ENCODE measurements at regions not wholly inside any gene's neighbourhood (a gene's known extent, or its start where the extent isn't known, plus 50 kb on each side); places are given as distances from the start of the nearest gene placed in this dataset.

DNA sequence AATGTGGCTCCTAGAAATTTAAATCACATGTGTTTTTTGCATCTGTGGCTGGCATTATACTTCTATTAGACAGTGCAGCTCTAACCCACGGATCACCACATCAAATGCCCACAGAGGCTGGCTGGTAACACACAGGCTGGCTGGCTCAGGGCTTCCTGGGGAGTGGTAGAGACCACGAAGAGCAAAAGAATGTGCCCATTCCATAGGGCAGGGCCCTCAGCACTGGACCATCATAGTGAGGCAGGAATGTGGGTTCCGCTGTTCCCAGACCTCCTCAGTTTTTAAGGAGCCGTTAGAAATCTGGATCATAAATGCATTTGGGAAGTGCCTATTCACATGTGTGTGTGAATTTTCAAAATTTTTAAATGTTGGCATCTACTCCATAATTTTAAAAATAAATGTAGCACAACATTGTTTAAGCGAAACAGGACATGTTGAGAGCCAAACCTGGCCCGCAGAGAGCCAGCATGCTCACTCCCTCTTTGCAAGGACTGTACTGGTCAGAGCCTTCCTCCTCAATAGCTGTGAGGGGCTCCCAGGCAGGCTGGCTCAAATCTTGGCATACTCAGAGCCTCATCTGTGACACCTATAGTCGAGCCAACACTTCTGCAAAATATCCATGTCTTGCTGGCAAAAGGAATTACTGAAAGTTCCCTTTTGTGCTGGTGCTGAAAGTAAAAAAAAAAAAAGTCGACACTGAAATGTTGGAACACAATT, 190.5 kb downstream of the FNDC1 start:
- no peaks in the 10 kb centered on the region for H3K4me1 Mint-ChIP-seq
- CTCF ChIA-PET: no interaction called here
- ATAC-seq: no peak
- no peak for DNase-seq
- no peaks in the 10 kb centered on the region for H3K9me3 Mint-ChIP-seq (ENCODE audit: low read depth)
- H3K27me3 Mint-ChIP-seq: peaks cover 8% of the 10 kb centered on the region
- H3K27ac Mint-ChIP-seq: no peak overlapping the region
- no peak overlapping the region for H3K4me3 Mint-ChIP-seq
- no peaks in the 10 kb centered on the region for H3K36me3 Mint-ChIP-seq

DNA sequence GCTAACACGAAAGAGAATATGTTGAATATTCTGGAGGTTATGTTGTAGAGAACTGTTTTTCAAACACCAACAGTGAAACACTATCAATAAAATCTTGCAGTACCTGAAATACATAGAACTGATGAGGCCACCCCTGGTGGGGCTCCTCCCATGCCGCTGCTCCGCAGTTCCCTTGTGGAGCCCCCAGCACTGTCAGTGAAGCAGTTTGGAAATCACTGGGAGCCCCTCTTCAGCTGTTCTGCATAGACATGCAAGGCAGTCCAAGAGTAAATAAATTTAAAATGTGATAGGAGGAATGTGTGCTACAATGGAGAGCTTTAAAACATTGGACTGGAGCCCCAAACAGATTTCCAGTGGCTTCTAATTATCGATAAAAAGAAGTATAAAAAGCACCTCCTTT, 189.4 kb downstream of the FNDC1 start:
- Mint-ChIP-seq H3K9me3 (ENCODE audit: low read depth) (no peaks in the 10 kb centered on the region), H3K27me3 (peaks cover 8% of the 10 kb centered on the region), H3K36me3 (no peaks in the 10 kb centered on the region), H3K4me3 (no peak overlapping the region), H3K4me1 (no peaks in the 10 kb centered on the region), H3K27ac (no peak overlapping the region)
- ATAC-seq (no peak), DNase-seq (no peak)
- CTCF ChIA-PET: no interaction called here

DNA sequence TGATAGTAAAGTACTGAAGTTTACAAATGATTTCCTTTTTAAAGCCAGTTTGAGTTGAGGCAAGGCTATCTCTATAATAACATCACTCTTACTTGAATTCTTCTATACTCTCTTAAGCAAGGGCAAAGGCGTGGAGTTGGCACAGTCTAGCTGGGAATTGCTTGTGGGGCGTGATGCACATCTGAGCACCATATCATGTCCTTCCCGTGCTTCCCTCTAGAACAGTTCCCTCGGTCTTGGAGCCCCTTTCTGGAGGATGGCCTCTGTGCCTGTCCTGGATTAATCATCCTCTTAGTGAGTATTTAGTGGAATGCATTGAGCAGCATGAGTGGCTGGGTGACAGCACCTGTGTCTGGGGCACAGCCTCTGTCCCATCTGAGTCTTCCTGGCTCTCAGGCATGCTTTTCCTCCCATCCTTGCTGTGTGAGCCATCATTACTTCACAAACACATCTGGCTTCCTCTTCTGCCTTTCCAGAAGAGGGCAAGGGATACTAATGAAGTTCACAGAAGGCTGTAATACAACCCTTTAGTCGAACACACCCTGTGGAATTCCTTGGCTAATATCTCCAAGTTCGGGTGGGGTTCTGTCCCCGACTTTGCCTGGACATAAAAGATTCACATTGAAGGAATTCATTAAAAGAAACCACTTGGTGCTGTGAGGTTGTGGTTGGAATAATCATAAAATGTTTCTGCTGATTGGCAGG, 188.2 kb downstream of the FNDC1 start:
- DNase-seq (no peak), ATAC-seq (no peak)
- no peaks in the 10 kb centered on the region for H3K36me3 Mint-ChIP-seq
- peaks cover 5% of the 10 kb centered on the region for H3K27me3 Mint-ChIP-seq
- H3K9me3 Mint-ChIP-seq (ENCODE audit: low read depth): no peaks in the 10 kb centered on the region
- CTCF ChIA-PET: no interaction called here
- H3K4me3 Mint-ChIP-seq: no peak overlapping the region
- no peaks in the 10 kb centered on the region for H3K4me1 Mint-ChIP-seq
- H3K27ac Mint-ChIP-seq: no peak overlapping the region

DNA sequence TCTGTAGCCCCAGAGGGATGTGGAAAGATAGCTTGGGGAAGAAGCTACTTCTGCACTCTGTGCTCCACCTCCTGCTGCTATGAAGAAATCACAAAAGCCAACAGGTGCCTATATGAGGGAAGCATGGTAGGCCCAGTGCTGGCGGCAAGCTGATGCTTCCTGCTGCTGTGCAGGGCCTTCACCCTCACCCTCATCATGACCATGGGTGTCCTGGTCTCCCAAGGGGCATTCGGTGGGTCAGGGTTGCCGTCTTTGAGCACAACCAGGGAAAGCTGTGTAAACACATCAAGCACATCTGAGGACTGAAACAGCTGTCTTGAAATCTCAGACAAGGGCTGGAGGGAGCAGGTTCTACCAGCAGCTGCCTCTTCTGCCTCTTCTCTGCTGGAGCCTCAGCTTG, 184.0 kb downstream of the FNDC1 start:
- Mint-ChIP-seq H3K9me3 (ENCODE audit: low read depth) (no peaks in the 10 kb centered on the region), H3K4me3 (no peak overlapping the region), H3K27me3 (peaks cover 5% of the 10 kb centered on the region), H3K36me3 (no peaks in the 10 kb centered on the region), H3K27ac (no peak overlapping the region), H3K4me1 (no peaks in the 10 kb centered on the region)
- no peak for ATAC-seq
- no peak for DNase-seq
- CTCF ChIA-PET: interaction anchor here (0.6 kb wide), 1 partner anchor 417 kb away, joined by 3 read pairs; no protein-coding TSS in a partner anchor

DNA sequence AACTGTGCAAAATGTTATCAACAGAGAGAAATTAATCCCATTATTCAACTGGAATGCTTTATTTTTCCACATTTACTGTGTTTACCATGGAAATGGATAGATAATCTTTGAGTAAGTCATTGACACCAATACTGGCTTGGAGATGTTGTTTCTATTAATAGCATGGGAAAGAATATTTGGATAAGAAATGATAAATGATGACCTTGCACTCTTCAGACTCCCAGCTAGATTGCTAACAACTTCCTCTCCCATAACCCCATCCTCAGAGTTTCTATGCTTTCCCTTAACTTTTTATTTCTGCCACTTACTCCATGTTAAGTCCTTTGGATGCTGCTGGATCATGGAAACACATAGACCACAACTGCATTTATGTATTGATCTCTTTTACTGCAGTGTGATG, 182.5 kb downstream of the FNDC1 start:
- CTCF ChIA-PET: no interaction called here
- no peaks in the 10 kb centered on the region for H3K4me1 Mint-ChIP-seq
- ATAC-seq (no peak), DNase-seq (no peak)
- H3K36me3 Mint-ChIP-seq: no peaks in the 10 kb centered on the region
- H3K27ac Mint-ChIP-seq: no peak overlapping the region
- peaks cover 5% of the 10 kb centered on the region for H3K27me3 Mint-ChIP-seq
- no peak overlapping the region for H3K4me3 Mint-ChIP-seq
- no peaks in the 10 kb centered on the region for H3K9me3 Mint-ChIP-seq (ENCODE audit: low read depth)

DNA sequence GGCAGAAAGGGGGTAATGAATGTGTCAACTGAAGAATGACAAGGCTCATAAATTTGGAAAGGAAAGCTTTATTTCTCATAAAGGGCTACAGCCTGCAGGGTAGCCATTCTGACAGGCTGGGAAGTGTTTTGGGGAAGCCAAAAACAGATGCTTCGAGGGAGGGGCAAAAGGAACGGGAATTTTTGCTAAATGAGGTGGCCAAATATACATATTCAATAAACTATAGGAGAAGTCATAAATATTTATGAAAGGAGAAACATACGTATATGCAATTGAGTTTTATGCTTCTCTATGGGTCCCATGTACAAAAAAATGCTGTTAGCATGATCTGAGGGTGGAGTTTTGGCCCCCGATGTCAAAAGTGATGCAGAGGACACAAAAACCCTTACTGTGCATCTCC, 180.7 kb downstream of the FNDC1 start:
- Mint-ChIP-seq H3K4me3 (no peak overlapping the region), H3K9me3 (ENCODE audit: low read depth) (no peaks in the 10 kb centered on the region), H3K27me3 (no peaks in the 10 kb centered on the region), H3K4me1 (no peaks in the 10 kb centered on the region), H3K27ac (no peak overlapping the region), H3K36me3 (no peaks in the 10 kb centered on the region)
- DNase-seq (no peak), ATAC-seq (no peak)
- CTCF ChIA-PET: no interaction called here

DNA sequence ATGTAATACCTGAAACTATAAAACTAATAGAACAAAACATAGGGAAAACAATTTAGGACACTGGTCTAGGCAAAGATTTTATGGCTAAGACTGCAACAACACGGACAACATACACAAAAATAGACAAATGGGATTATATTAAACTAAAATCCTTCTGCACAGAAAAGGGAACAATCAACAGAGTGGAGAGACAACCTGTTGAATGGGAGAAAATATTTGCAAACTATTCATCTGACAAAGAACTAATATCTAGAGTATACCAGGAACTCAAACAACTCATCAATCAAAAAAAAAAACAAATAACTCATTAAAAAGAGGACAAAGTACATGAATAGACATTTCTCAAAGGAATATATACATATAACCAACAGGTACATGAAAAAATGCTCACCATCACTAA, 174.5 kb downstream of the FNDC1 start:
- CTCF ChIA-PET: no interaction called here
- H3K9me3 Mint-ChIP-seq (ENCODE audit: low read depth): peaks cover 2% of the 10 kb centered on the region
- ATAC-seq (no peak), DNase-seq (no peak)
- H3K27me3 Mint-ChIP-seq: peaks cover 5% of the 10 kb centered on the region
- H3K27ac Mint-ChIP-seq: no peak overlapping the region
- no peaks in the 10 kb centered on the region for H3K36me3 Mint-ChIP-seq
- no peaks in the 10 kb centered on the region for H3K4me1 Mint-ChIP-seq
- no peak overlapping the region for H3K4me3 Mint-ChIP-seq

DNA sequence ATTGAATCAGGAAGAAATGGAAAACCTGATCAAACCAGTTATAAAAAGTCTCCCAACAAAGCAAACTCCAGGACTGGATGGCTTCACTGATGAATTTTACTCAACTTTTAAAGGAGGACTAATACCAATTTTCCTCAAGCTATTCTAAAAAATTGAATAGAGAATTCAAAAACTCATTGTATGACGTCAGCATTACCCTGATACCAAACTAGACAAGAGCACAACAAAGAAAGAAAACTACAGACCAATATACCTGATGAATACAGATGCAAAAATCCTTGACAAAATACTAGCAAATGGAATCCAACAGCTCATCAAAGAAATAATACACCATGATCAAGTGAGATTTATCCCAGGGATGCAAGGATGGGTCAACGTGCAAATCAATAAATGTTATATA, 172.9 kb downstream of the FNDC1 start:
- H3K27me3 Mint-ChIP-seq: peaks cover 5% of the 10 kb centered on the region
- no peak for ATAC-seq
- no peak for DNase-seq
- no peaks in the 10 kb centered on the region for H3K36me3 Mint-ChIP-seq
- H3K9me3 Mint-ChIP-seq (ENCODE audit: low read depth): peaks cover 2% of the 10 kb centered on the region
- CTCF ChIA-PET: no interaction called here
- H3K4me3 Mint-ChIP-seq: no peak overlapping the region
- H3K27ac Mint-ChIP-seq: no peak overlapping the region
- no peaks in the 10 kb centered on the region for H3K4me1 Mint-ChIP-seq

DNA sequence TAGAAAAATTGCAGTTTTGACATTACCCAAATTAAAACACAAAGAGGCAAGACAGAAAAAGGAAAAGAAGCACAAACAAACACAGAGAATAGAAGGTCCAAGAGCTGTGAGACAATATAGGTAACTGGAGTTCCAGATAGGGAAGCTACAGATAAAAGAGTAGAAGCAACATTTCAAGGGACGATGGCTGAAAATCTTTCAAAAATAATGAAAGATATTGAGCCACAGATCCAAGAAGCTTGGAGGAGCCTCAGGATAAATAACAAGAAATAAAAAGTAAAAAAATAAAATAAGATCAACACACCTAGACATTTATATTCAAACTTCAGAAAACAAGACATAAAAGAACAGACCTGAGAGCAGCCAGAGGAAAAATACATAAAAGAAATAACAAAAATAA, 164.9 kb downstream of the FNDC1 start:
- Mint-ChIP-seq H3K27me3 (no peaks in the 10 kb centered on the region), H3K9me3 (ENCODE audit: low read depth) (peaks cover 4% of the 10 kb centered on the region), H3K36me3 (no peaks in the 10 kb centered on the region), H3K4me1 (no peaks in the 10 kb centered on the region), H3K4me3 (no peak overlapping the region), H3K27ac (no peak overlapping the region)
- DNase-seq: no peak
- no peak for ATAC-seq
- CTCF ChIA-PET: no interaction called here

DNA sequence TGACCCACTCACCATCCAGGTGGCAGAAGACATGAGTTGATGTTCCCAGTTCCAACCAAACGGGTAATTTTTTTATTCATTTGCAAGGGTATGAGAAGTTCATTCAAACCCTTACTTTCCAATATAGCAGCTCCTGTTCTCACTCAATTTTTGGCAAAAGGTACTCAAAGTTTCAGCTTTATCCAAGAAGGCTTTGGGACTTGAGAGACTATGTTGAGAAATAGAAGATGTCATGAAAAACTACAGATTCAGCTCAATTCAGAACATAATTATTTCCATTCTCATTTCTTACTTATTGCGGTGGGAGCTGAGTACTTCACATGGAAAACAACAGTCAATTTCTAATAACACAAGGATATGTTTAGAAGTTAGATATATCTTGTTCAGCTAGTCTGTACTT, 162.3 kb downstream of the FNDC1 start:
- no peaks in the 10 kb centered on the region for H3K4me1 Mint-ChIP-seq
- CTCF ChIA-PET: interaction anchor here (1.2 kb wide), 1 partner anchor 10 kb away, joined by 3 read pairs; no protein-coding TSS in a partner anchor
- H3K9me3 Mint-ChIP-seq (ENCODE audit: low read depth): peaks cover 4% of the 10 kb centered on the region
- no peaks in the 10 kb centered on the region for H3K36me3 Mint-ChIP-seq
- no peak overlapping the region for H3K4me3 Mint-ChIP-seq
- H3K27me3 Mint-ChIP-seq: no peaks in the 10 kb centered on the region
- H3K27ac Mint-ChIP-seq: no peak overlapping the region
- ATAC-seq: no peak
- DNase-seq: no peak

DNA sequence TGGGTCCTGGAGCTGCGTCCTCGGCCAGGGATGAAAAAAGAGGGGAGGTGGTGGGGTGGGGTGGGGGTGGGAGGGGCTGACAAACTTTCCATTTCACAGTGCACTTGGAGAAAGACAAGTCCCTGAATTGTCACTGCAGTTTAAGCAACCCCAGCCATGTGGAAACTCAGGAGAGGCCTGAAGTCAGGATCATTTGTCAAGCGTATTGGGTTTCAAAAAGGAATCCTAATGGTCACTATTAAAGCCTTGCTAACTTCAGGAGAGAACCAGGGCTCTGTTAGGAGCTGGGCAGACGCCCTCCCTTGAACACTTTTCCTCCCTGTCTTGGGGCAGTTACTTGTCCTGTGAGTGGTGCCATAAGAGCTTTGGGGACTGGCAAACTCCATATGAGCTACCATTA, 159.9 kb downstream of the FNDC1 start:
- H3K27ac Mint-ChIP-seq: no peak overlapping the region
- H3K9me3 Mint-ChIP-seq (ENCODE audit: low read depth): peaks cover 4% of the 10 kb centered on the region
- CTCF ChIA-PET: no interaction called here
- no peaks in the 10 kb centered on the region for H3K4me1 Mint-ChIP-seq
- no peaks in the 10 kb centered on the region for H3K36me3 Mint-ChIP-seq
- no peak for ATAC-seq
- DNase-seq: no peak
- H3K4me3 Mint-ChIP-seq: no peak overlapping the region
- H3K27me3 Mint-ChIP-seq: peaks cover 3% of the 10 kb centered on the region

DNA sequence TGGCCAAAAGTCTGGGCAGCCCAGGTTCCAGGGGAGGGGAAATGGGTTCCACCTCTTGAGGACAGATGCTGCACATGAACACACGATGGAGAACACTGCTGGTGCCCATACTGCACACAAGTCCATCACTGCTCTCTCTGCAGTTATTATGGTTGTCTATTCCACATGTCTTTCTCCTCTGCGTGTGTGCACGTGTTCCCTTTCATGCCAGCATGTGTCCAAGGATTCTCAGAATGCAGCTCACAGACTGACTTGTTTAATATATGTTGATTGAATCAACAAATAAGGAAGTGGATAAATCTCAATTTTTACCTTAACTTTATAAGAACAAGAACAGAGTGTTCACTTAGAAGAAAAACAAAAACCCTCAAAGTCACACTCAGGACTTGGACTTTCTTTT, 158.9 kb downstream of the FNDC1 start:
- ATAC-seq (no peak), DNase-seq (no peak)
- no peak overlapping the region for H3K27ac Mint-ChIP-seq
- H3K27me3 Mint-ChIP-seq: peaks cover 3% of the 10 kb centered on the region
- no peaks in the 10 kb centered on the region for H3K36me3 Mint-ChIP-seq
- no peaks in the 10 kb centered on the region for H3K4me1 Mint-ChIP-seq
- CTCF ChIA-PET: no interaction called here
- H3K4me3 Mint-ChIP-seq: no peak overlapping the region
- H3K9me3 Mint-ChIP-seq (ENCODE audit: low read depth): no peaks in the 10 kb centered on the region

DNA sequence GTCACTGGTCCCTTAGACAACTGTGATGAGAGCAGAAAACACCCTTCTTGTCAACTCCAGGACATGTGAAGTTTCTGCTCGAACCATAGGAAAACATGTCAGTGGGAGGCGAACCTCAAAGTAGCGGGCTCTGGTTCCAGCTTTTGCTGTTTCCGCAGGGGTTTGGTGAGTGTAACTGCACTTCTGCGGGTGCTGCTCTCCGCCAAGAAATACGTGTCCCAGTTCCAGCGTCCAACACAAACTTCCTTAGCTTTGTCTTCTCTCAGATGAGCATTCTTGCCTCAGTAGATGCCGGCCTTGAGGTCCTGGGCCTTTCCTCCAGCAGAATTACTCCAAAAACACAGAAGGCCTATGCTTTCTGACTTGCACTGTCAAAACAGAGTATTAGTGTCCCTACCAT, 156.3 kb downstream of the FNDC1 start:
- Mint-ChIP-seq H3K4me1 (no peaks in the 10 kb centered on the region), H3K4me3 (no peak overlapping the region), H3K36me3 (no peaks in the 10 kb centered on the region), H3K9me3 (ENCODE audit: low read depth) (no peaks in the 10 kb centered on the region), H3K27ac (no peak overlapping the region), H3K27me3 (peaks cover 14% of the 10 kb centered on the region)
- no peak for ATAC-seq
- CTCF ChIA-PET: interaction anchor here (0.7 kb wide), 1 partner anchor 930 kb away, joined by 3 read pairs; no protein-coding TSS in a partner anchor
- no peak for DNase-seq

DNA sequence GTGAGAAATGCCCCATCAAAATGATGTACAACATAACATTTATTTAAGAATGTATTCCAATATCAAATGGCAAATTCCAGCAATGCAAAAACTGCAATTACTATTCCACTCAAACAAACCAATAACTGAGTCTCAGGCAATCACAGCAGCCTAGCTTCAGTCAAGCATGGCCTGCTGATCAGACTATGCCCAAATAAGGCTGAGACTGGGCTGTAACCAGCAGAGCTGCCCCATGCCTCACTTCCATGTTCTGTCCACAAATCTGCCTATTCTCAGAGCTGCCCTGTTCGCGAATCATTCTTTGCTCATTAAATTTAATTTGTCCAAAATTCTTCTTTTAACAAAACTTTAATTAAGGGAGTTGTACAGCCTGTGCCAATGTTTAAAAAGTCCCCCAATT, 155.4 kb downstream of the FNDC1 start:
- no peaks in the 10 kb centered on the region for H3K36me3 Mint-ChIP-seq
- H3K4me3 Mint-ChIP-seq: no peak overlapping the region
- CTCF ChIA-PET: interaction anchor here (0.7 kb wide), 1 partner anchor 931 kb away, joined by 3 read pairs; no protein-coding TSS in a partner anchor
- ATAC-seq (no peak), DNase-seq (no peak)
- H3K4me1 Mint-ChIP-seq: no peaks in the 10 kb centered on the region
- no peak overlapping the region for H3K27ac Mint-ChIP-seq
- no peaks in the 10 kb centered on the region for H3K9me3 Mint-ChIP-seq (ENCODE audit: low read depth)
- peaks cover 15% of the 10 kb centered on the region for H3K27me3 Mint-ChIP-seq
